HepG2 (cell line): ENCODE measurements at regions not wholly inside any gene's neighbourhood (a gene's known extent, or its start where the extent isn't known, plus 50 kb on each side); places are given as distances from the start of the nearest gene placed in this dataset.

Source experiments
- ATAC-seq: fragments of 200-7000 bp; cut with Tn5 transposase; 3 replicates; pipeline ENCODE4 v1.9.1; 2020; ENCODE audit warnings: mild to moderate bottlenecking, moderate library complexity
- BruUV-seq: library from RNA; stranded (reverse); fragments of 400-500 nt; replicated peaks from 2 replicates; lab custom pipeline; 2021; lab: Mats Ljungman, UMichigan
- CTCF ChIA-PET: fragments of 300-600 bp; formaldehyde crosslinking; extraction: SDS; loops from one replicate; lab custom pipeline; 2021; ENCODE audit warnings: low total read pairs, inconsistent platforms, low intra/inter-chr PET ratio; lab: Yijun Ruan, JAX
- POLR2A ChIA-PET: fragments of 350-600 bp; sonication (Branson Sonifier 250); formaldehyde crosslinking; loops from one replicate; lab custom pipeline; 2020; ENCODE audit warnings: antibody characterized with exemption, inconsistent platforms; lab: Yijun Ruan, JAX
- DNase-seq: peaks from one replicate; pipeline ENCODE4 v3.0.0-alpha.2; 2015; ENCODE audit warnings: low spot score
- FAIRE-seq: peaks from 3 replicates; lab custom pipeline; 2011; peaks lifted over from hg19 to GRCh38; lab: Jason Lieb, UNC
- H2AFZ ChIP-seq: one replicate; pipeline ENCODE4 v1.6.1; 2011; ENCODE audit warnings: low read length, inconsistent platforms
- H3K27ac ChIP-seq: fragments of 300-600 bp; 3 replicates; pipeline ENCODE4 v1.8.0; 2011; ENCODE audit warnings: mixed run types, mild to moderate bottlenecking, mixed read lengths, low read length, inconsistent platforms; ENCODE audit not compliant: insufficient read depth; ENCODE audit errors: extremely low read length
- H3K27me3 ChIP-seq, 2 experiments: fragments of 200-600 bp in 1 of 2; 2 replicates in 1 of 2; 3 replicates in 1 of 2; pipeline versions ENCODE4 v1.6.0 to v1.8.0; 2011; ENCODE audit warnings: low read length in 2 of 2, mild to moderate bottlenecking in 2 of 2, moderate library complexity in 2 of 2, inconsistent platforms in 1 of 2; ENCODE audit not compliant: insufficient read depth in 2 of 2, control insufficient read depth in 1 of 2
- H3K36me3 ChIP-seq, 2 experiments: fragments of 200-600 bp in 1 of 2; replicated peaks in 1 of 2; 2 replicates in 1 of 2; 3 replicates in 1 of 2; pipeline versions ENCODE4 v1.5.1 to v1.8.0; 2011; ENCODE audit warnings: low read length in 2 of 2, inconsistent platforms in 1 of 2; ENCODE audit not compliant: insufficient read depth in 2 of 2, control insufficient read depth in 1 of 2
- H3K4me1 ChIP-seq: 2 replicates; pipeline ENCODE4 v1.5.1; 2012; ENCODE audit warnings: low read length, inconsistent platforms; ENCODE audit not compliant: insufficient read depth
- H3K4me2 ChIP-seq: 2 replicates; pipeline ENCODE4 v1.6.0; 2011; ENCODE audit warnings: low read depth, low read length, inconsistent platforms
- H3K4me3 ChIP-seq, 3 experiments: fragments of 200-600 bp in 1 of 3; sonication (generic), shearing (Covaris generic) in 1 of 3; replicated peaks in 1 of 3; 2 replicates each; pipeline ENCODE4 v1.5.1; 2011 to 2016; ENCODE audit warnings: low read length in 3 of 3, inconsistent platforms in 2 of 3, low read depth in 2 of 3, mild to moderate bottlenecking in 2 of 3, control low read depth in 1 of 3, mixed read lengths in 1 of 3; ENCODE audit not compliant: insufficient read depth in 1 of 3
- H3K79me2 ChIP-seq: one replicate; pipeline ENCODE4 v1.6.1; 2011; ENCODE audit warnings: low read length, inconsistent platforms; ENCODE audit not compliant: insufficient read depth
- H3K9ac ChIP-seq: 2 replicates; pipeline ENCODE4 v1.6.0; 2011; ENCODE audit warnings: mild to moderate bottlenecking, low read depth, low read length, inconsistent platforms; ENCODE audit not compliant: insufficient read depth
- H3K9me3 ChIP-seq: 2 replicates; pipeline ENCODE4 v1.5.1; 2012; ENCODE audit warnings: mild to moderate bottlenecking, low read length
- H4K20me1 ChIP-seq: 2 replicates; pipeline ENCODE4 v1.6.0; 2011; ENCODE audit warnings: inconsistent platforms, mild to moderate bottlenecking, low read length, moderate library complexity; ENCODE audit not compliant: insufficient read depth
- ARID2 ChIP-seq: sonication (generic); formaldehyde crosslinking; IDR thresholded peaks from 2 replicates; pipeline ENCODE4 v1.8.1; 2022; ENCODE audit warnings: mild to moderate bottlenecking, missing genetic modification reagents, borderline replicate concordance
- GLI4 ChIP-seq: sonication (generic); formaldehyde crosslinking; IDR thresholded peaks from 2 replicates; pipeline ENCODE4 v1.5.1; 2020; ENCODE audit warnings: missing genetic modification reagents, mild to moderate bottlenecking, moderate library complexity, borderline replicate concordance
- IRX3 ChIP-seq: sonication (generic); formaldehyde crosslinking; IDR thresholded peaks from 2 replicates; pipeline ENCODE4 v1.8.1; 2023; ENCODE audit warnings: mild to moderate bottlenecking, low read depth, missing genetic modification reagents, borderline replicate concordance
- MEIS1 ChIP-seq: sonication (generic); formaldehyde crosslinking; IDR thresholded peaks from 2 replicates; pipeline ENCODE4 v1.9.0; 2021; ENCODE audit warnings: mild to moderate bottlenecking, missing genetic modification reagents, moderate library complexity, borderline replicate concordance
- PAF1 ChIP-seq: IDR thresholded peaks from 2 replicates; pipeline ENCODE4 v1.6.1; 2016; ENCODE audit warnings: missing genetic modification reagents, missing compliant biosample characterization
- TBX3 ChIP-seq: fragments of 450-650 bp; IDR thresholded peaks from 2 replicates; pipeline ENCODE4 v1.6.1; 2017; ENCODE audit warnings: antibody characterized with exemption, mild to moderate bottlenecking, inconsistent platforms, borderline replicate concordance
- ZNF34 ChIP-seq: sonication (generic); formaldehyde crosslinking; IDR thresholded peaks from 2 replicates; pipeline ENCODE4 v1.4.0; 2020; ENCODE audit warnings: mild to moderate bottlenecking, missing genetic modification reagents, borderline replicate concordance
- ZNF572 ChIP-seq: sonication (generic); formaldehyde crosslinking; IDR thresholded peaks from 2 replicates; pipeline ENCODE4 v1.5.1; 2020; ENCODE audit warnings: mild to moderate bottlenecking, missing genetic modification reagents
- ZNF7 ChIP-seq: IDR thresholded peaks from 2 replicates; pipeline ENCODE4 v1.6.1; 2016; ENCODE audit warnings: missing biosample characterization, missing genetic modification reagents
- WGBS: methylation state at CpG from one replicate; pipeline ENCODE4 v1.1.6; 2017; ENCODE audit warnings: low lambda C conversion rate; 5-methylcytosine and 5-hydroxymethylcytosine counted together
- in situ Hi-C: cut with HindIII; loops from 2 replicates; pipeline ENCODE4 v1.10.0; 2017; ENCODE audit warnings: low pct_unique_long_range_greater_than_20kb; ENCODE audit not compliant: extremely low pct_ligation_motif_present
- intact Hi-C: fragments of 100-400 bp; cut with micrococcal nuclease; formaldehyde crosslinking; loops from one replicate; pipeline ENCODE4 v1.10.0; 2022; ENCODE audit not compliant: unreplicated experiment
- TF ChIP-seq, protein P1 (sequence below): sonication (generic); formaldehyde crosslinking; IDR thresholded peaks from 2 replicates; pipeline ENCODE4 v1.4.0; 2020; ENCODE audit warnings: mild to moderate bottlenecking, missing genetic modification reagents
- TF ChIP-seq, protein P2 (sequence below): sonication (generic); formaldehyde crosslinking; IDR thresholded peaks from 2 replicates; pipeline ENCODE4 v1.4.0; 2020; ENCODE audit warnings: missing genetic modification reagents
- TF ChIP-seq, protein P3 (sequence below): sonication (generic); formaldehyde crosslinking; IDR thresholded peaks from 2 replicates; pipeline ENCODE4; 2020; ENCODE audit warnings: missing genetic modification reagents, mild to moderate bottlenecking, borderline replicate concordance
- TF ChIP-seq, protein P4 (sequence below): sonication (generic); formaldehyde crosslinking; IDR thresholded peaks from 2 replicates; pipeline ENCODE4 v1.8.0; 2022; ENCODE audit warnings: mild to moderate bottlenecking, missing genetic modification reagents, moderate library complexity
- TF ChIP-seq, protein P5 (sequence below): sonication (generic); formaldehyde crosslinking; IDR thresholded peaks from 2 replicates; pipeline ENCODE4 v1.4.0; 2020; ENCODE audit warnings: missing genetic modification reagents, low read depth, mild to moderate bottlenecking, borderline replicate concordance

DNA sequence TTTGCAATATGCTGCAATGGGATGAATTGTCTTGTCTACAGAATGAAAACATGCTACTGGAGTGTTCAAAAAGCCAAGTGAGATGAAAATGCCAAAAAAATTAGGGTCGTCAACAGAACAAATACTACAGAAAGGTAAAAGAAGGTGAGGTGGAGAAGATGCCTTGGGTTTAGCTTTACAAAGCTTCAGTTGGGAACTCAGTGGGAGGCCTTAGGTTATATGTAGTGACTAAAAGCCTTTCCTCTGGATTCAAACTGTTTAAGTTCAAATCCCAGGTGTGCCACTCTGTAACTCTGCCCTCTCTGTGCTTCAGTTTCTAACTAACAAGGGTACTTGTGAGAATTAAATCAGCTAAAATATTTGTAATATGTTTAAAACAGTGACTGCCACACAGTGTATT lies 84.9 kb upstream of the PDE3A start:
- H3K27ac ChIP-seq: no peak overlapping the region
- H3K36me3 ChIP-seq: no peaks in the 10 kb centered on the region
- no peaks in the 10 kb centered on the region for H3K27me3 ChIP-seq
- no peak overlapping the region for H3K9ac ChIP-seq
- H3K79me2 ChIP-seq: no peaks in the 10 kb centered on the region
- no peaks in the 10 kb centered on the region for H4K20me1 ChIP-seq
- no peak for DNase-seq
- POLR2A ChIA-PET: no interaction called here
- in situ Hi-C loops: no loop called here
- H3K9me3 ChIP-seq: peaks cover 26% of the 10 kb centered on the region
- H3K4me2 ChIP-seq: no peak overlapping the region
- ATAC-seq: no peak
- H2AFZ ChIP-seq: no peak overlapping the region
- no peak overlapping the region for H3K4me3 ChIP-seq
- CTCF ChIA-PET: no interaction called here
- intact Hi-C loops: no loop called here
- BruUV-seq: no TSS peak
- WGBS: 0% methylated on average over 1 of the region's 1 CpG
- FAIRE-seq: no peak
- H3K4me1 ChIP-seq: no peaks in the 10 kb centered on the region
- TF ChIP-seq, protein P1, sequence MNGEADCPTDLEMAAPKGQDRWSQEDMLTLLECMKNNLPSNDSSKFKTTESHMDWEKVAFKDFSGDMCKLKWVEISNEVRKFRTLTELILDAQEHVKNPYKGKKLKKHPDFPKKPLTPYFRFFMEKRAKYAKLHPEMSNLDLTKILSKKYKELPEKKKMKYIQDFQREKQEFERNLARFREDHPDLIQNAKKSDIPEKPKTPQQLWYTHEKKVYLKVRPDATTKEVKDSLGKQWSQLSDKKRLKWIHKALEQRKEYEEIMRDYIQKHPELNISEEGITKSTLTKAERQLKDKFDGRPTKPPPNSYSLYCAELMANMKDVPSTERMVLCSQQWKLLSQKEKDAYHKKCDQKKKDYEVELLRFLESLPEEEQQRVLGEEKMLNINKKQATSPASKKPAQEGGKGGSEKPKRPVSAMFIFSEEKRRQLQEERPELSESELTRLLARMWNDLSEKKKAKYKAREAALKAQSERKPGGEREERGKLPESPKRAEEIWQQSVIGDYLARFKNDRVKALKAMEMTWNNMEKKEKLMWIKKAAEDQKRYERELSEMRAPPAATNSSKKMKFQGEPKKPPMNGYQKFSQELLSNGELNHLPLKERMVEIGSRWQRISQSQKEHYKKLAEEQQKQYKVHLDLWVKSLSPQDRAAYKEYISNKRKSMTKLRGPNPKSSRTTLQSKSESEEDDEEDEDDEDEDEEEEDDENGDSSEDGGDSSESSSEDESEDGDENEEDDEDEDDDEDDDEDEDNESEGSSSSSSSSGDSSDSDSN (CRISPR knock-in tag): no peak
- TF ChIP-seq ZNF7 (CRISPR knock-in tag) (no peak), TBX3 (no peak), GLI4 (CRISPR knock-in tag) (no peak), PAF1 (no peak), IRX3 (no peak), MEIS1 (CRISPR knock-in tag) (no peak), ZNF572 (CRISPR knock-in tag) (no peak), ZNF34 (CRISPR knock-in tag) (no peak), ARID2 (CRISPR knock-in tag) (no peak)
- TF ChIP-seq, protein P2, sequence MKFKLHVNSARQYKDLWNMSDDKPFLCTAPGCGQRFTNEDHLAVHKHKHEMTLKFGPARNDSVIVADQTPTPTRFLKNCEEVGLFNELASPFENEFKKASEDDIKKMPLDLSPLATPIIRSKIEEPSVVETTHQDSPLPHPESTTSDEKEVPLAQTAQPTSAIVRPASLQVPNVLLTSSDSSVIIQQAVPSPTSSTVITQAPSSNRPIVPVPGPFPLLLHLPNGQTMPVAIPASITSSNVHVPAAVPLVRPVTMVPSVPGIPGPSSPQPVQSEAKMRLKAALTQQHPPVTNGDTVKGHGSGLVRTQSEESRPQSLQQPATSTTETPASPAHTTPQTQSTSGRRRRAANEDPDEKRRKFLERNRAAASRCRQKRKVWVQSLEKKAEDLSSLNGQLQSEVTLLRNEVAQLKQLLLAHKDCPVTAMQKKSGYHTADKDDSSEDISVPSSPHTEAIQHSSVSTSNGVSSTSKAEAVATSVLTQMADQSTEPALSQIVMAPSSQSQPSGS (CRISPR knock-in tag): no peak
- TF ChIP-seq, protein P3, sequence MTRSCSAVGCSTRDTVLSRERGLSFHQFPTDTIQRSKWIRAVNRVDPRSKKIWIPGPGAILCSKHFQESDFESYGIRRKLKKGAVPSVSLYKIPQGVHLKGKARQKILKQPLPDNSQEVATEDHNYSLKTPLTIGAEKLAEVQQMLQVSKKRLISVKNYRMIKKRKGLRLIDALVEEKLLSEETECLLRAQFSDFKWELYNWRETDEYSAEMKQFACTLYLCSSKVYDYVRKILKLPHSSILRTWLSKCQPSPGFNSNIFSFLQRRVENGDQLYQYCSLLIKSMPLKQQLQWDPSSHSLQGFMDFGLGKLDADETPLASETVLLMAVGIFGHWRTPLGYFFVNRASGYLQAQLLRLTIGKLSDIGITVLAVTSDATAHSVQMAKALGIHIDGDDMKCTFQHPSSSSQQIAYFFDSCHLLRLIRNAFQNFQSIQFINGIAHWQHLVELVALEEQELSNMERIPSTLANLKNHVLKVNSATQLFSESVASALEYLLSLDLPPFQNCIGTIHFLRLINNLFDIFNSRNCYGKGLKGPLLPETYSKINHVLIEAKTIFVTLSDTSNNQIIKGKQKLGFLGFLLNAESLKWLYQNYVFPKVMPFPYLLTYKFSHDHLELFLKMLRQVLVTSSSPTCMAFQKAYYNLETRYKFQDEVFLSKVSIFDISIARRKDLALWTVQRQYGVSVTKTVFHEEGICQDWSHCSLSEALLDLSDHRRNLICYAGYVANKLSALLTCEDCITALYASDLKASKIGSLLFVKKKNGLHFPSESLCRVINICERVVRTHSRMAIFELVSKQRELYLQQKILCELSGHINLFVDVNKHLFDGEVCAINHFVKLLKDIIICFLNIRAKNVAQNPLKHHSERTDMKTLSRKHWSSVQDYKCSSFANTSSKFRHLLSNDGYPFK (CRISPR knock-in tag): no peak
- TF ChIP-seq, protein P4, sequence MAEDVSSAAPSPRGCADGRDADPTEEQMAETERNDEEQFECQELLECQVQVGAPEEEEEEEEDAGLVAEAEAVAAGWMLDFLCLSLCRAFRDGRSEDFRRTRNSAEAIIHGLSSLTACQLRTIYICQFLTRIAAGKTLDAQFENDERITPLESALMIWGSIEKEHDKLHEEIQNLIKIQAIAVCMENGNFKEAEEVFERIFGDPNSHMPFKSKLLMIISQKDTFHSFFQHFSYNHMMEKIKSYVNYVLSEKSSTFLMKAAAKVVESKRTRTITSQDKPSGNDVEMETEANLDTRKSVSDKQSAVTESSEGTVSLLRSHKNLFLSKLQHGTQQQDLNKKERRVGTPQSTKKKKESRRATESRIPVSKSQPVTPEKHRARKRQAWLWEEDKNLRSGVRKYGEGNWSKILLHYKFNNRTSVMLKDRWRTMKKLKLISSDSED (CRISPR knock-in tag): no peak
- TF ChIP-seq, protein P5, sequence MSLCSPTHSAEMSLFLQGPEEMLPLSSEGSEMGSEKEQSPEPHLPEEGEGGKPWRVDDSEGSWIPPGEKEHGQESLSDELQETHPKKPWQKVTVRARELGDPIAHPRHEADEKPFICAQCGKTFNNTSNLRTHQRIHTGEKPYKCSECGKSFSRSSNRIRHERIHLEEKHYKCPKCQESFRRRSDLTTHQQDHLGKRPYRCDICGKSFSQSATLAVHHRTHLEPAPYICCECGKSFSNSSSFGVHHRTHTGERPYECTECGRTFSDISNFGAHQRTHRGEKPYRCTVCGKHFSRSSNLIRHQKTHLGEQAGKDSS: no peak
